NT2/D1 (cell line): ENCODE measurements at regions not wholly inside any gene's neighbourhood (a gene's known extent, or its start where the extent isn't known, plus 50 kb on each side); places are given as distances from the start of the nearest gene placed in this dataset.

ENCODE experiments used
- SUZ12 ChIP-seq: IDR thresholded peaks from 2 replicates; pipeline ENCODE4 v1.6.1; 2011; ENCODE audit not compliant: insufficient read length, insufficient read depth; ENCODE audit errors: extremely low read depth
- YY1 ChIP-seq: IDR thresholded peaks from 2 replicates; pipeline ENCODE4 v1.6.1; 2011; ENCODE audit not compliant: insufficient read length, insufficient read depth
- ZNF274 ChIP-seq: IDR thresholded peaks from 2 replicates; pipeline ENCODE4 v1.6.1; 2011; ENCODE audit warnings: mild to moderate bottlenecking, low read depth, low read length

DNA sequence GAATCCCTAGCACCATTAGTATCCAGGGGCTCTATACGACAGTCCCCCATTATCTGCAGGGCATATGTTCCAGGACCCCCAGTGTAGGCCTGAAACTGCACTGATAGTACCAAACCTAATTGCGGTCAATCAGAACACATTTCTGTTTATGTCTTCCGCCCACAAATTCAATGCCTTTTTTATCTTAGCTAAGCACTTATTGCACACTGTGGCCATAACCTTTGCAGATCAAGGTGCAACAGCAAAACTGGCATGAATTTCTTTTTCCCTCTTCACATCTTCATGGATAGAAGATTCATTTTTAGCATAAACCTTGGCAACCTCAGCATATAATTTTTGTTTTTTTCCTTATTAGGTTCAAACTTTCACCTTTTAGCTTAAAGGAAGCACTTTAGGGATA is 361.1 kb downstream of the DEPDC1B start:
- TF ChIP-seq YY1 (no peak), ZNF274 (no peak), SUZ12 (no peak)
